H1 (cell line): ENCODE measurements at regions not wholly inside any gene's neighbourhood (a gene's known extent, or its start where the extent isn't known, plus 50 kb on each side); places are given as distances from the start of the nearest gene placed in this dataset.

Source experiments
- HDAC2 ChIP-seq, 2 experiments: fragments of 300-600 bp in 1 of 2; sonication (generic) in 1 of 2; IDR thresholded peaks; 2 replicates each; pipeline ENCODE4 v1.6.1; 2011 to 2012; ENCODE audit warnings: low read depth in 2 of 2, low read length in 2 of 2, mild to moderate bottlenecking in 2 of 2, moderate library complexity in 2 of 2, borderline replicate concordance in 1 of 2, inconsistent platforms in 1 of 2
- KDM1A ChIP-seq: fragments of 200-600, 300-600 bp; sonication (generic); IDR thresholded peaks from 2 replicates; pipeline ENCODE4 v1.7.1; 2016; ENCODE audit warnings: mild to moderate bottlenecking, low read length, borderline replicate concordance

GRCh38 chr9:127557466-127557869, 54.6 kb upstream of the STXBP1 start (continued):
- TF ChIP-seq HDAC2 (IDR thresholded peaks at IDR 0.05; ENCODE audit: borderline replicate concordance in 1 of 2, low read depth in 2 of 2, low read length in 2 of 2) (no peak), KDM1A (no peak)
- TF ChIP-seq, all 59 proteins: peak for 0
